OCI-LY7 (cell line): ENCODE measurements at regions not wholly inside any gene's neighbourhood (a gene's known extent, or its start where the extent isn't known, plus 50 kb on each side); places are given as distances from the start of the nearest gene placed in this dataset.
"Not testable (repeated sequence)": the region's sequence is repeated elsewhere in the genome, so short reads cannot be mapped to it uniquely, and the experiment has no call there.

Experiments used
- BruUV-seq: library from RNA; stranded (reverse); fragments of 400-500 nt; replicated peaks from 2 replicates; lab custom pipeline; 2021; lab: Mats Ljungman, UMichigan
- CTCF ChIA-PET: fragments of 300-600 bp; sonication (Branson Sonifier 250); formaldehyde crosslinking; loops from one replicate; lab custom pipeline; 2022; ENCODE audit warnings: antibody characterized with exemption; ENCODE audit not compliant: unreplicated experiment; lab: Charles Lee
- POLR2A ChIA-PET: fragments of 300-600 bp; sonication (Branson Sonifier 250); formaldehyde crosslinking; loops from one replicate; lab custom pipeline; 2022; ENCODE audit warnings: antibody characterized with exemption; lab: Charles Lee
- DNase-seq: peaks from one replicate; pipeline ENCODE4 v3.0.0-alpha.2; 2015; ENCODE audit warnings: low spot score
- H2AFZ ChIP-seq: fragments of 200-600 bp; sonication (generic), shearing (Covaris generic); 2 replicates; pipeline ENCODE4 v1.6.1; 2014; ENCODE audit warnings: mild to moderate bottlenecking, antibody characterized with exemption, low read length, moderate library complexity
- H3K27ac ChIP-seq: fragments of 200-600 bp; sonication (generic); 2 replicates; pipeline ENCODE4 v1.5.1; 2014; ENCODE audit warnings: mixed run types, low read depth, mild to moderate bottlenecking, moderate library complexity, low read length, inconsistent platforms; ENCODE audit not compliant: poor library complexity, severe bottlenecking
- H3K36me3 ChIP-seq: fragments of 200-600 bp; sonication (generic); 2 replicates; pipeline ENCODE4 v1.6.1; 2014; ENCODE audit warnings: mild to moderate bottlenecking, antibody characterized with exemption, low read length, moderate library complexity, mixed read lengths; ENCODE audit not compliant: insufficient read depth
- H3K4me1 ChIP-seq: fragments of 200-600 bp; sonication (generic); 2 replicates; pipeline ENCODE4 v1.5.1; 2014; ENCODE audit warnings: mild to moderate bottlenecking, low read length; ENCODE audit not compliant: insufficient read depth, poor library complexity, severe bottlenecking
- H3K4me2 ChIP-seq: fragments of 200-600 bp; sonication (generic); 2 replicates; pipeline ENCODE4 v1.6.1; 2014; ENCODE audit warnings: mild to moderate bottlenecking, low read length
- H3K4me3 ChIP-seq: fragments of 200-600 bp; sonication (generic); 2 replicates; pipeline ENCODE4 v1.5.1; 2014; ENCODE audit warnings: mild to moderate bottlenecking, low read depth, low read length; ENCODE audit not compliant: poor library complexity, severe bottlenecking
- H3K79me2 ChIP-seq: fragments of 200-600 bp; sonication (generic); 2 replicates; pipeline ENCODE4 v1.6.1; 2016; ENCODE audit warnings: low read depth, mild to moderate bottlenecking, low read length, moderate library complexity, mixed read lengths; ENCODE audit not compliant: insufficient read depth
- H3K9me2 ChIP-seq: fragments of 200-600 bp; sonication (generic); 2 replicates; pipeline ENCODE4 v1.6.1; 2016; ENCODE audit warnings: mild to moderate bottlenecking, low read length, mixed read lengths; ENCODE audit not compliant: insufficient read depth
- H3K9me3 ChIP-seq: fragments of 200-600 bp; sonication (generic); 2 replicates; pipeline ENCODE4 v1.6.1; 2014; ENCODE audit warnings: mild to moderate bottlenecking, mixed run types, low read length, mixed read lengths
- H4K20me1 ChIP-seq: fragments of 200-600 bp; sonication (generic); 2 replicates; pipeline ENCODE4 v1.6.1; 2014; ENCODE audit warnings: mild to moderate bottlenecking, antibody characterized with exemption, low read length, moderate library complexity, mixed read lengths; ENCODE audit not compliant: insufficient read depth
- CTCF ChIP-seq: fragments of 200-600 bp; sonication (generic); conservative IDR thresholded peaks from 2 replicates; pipeline ENCODE4 v1.5.1; 2014; ENCODE audit warnings: mild to moderate bottlenecking, antibody characterized with exemption, low read length, moderate library complexity, mixed read lengths
- EZH2phosphoT487 ChIP-seq: fragments of 200-600 bp; sonication (generic); IDR thresholded peaks from 2 replicates; pipeline ENCODE4 v1.6.1; 2018; ENCODE audit warnings: low read depth, borderline replicate concordance, mild to moderate bottlenecking, mixed run types, antibody characterized with exemption, low read length, moderate library complexity, mixed read lengths
- intact Hi-C: fragments of 100-400 bp; cut with micrococcal nuclease; formaldehyde crosslinking; loops from one replicate; pipeline ENCODE4 v1.10.0; 2022; ENCODE audit not compliant: unreplicated experiment

- intact Hi-C loops: no loop called here
- Histone ChIP-seq H3K9me2 (no peaks in the 10 kb centered on the region), H3K36me3 (no peaks in the 10 kb centered on the region), H3K4me1 (no peaks in the 10 kb centered on the region), H3K9me3 (no peaks in the 10 kb centered on the region), H2AFZ (no peak overlapping the region), H3K79me2 (no peaks in the 10 kb centered on the region), H3K4me2 (no peak overlapping the region), H3K27ac (no peak overlapping the region), H3K4me3 (no peak overlapping the region), H4K20me1 (no peaks in the 10 kb centered on the region)
- ChIA-PET CTCF (no interaction called here), POLR2A (no interaction called here)
- TF ChIP-seq EZH2phosphoT487: no peak
- no TSS peak for BruUV-seq
- no peak for DNase-seq
Measured at GRCh38 chr9:30628915-30629567, 1755.4 kb upstream of the ACO1 start.

- DNase-seq: no peak
- Histone ChIP-seq H2AFZ (no peak overlapping the region), H3K9me2 (no peaks in the 10 kb centered on the region), H3K4me3 (no peak overlapping the region), H3K79me2 (no peaks in the 10 kb centered on the region), H4K20me1 (no peaks in the 10 kb centered on the region), H3K4me1 (no peaks in the 10 kb centered on the region), H3K36me3 (no peaks in the 10 kb centered on the region), H3K27ac (no peak overlapping the region), H3K9me3 (no peaks in the 10 kb centered on the region), H3K4me2 (no peak overlapping the region)
- ChIA-PET CTCF (no interaction called here), POLR2A (no interaction called here)
- BruUV-seq: no TSS peak
- intact Hi-C loops: loop anchor here (10.0 kb wide), 1 partner anchor 174 kb away; no protein-coding TSS in a partner anchor
- TF ChIP-seq EZH2phosphoT487: no peak
- no peak for TF ChIP-seq CTCF
Measured at GRCh38 chr9:30630459-30630858, 1754.0 kb upstream of the ACO1 start.

- H2AFZ ChIP-seq, CTCF ChIA-PET, H3K36me3 ChIP-seq, intact Hi-C loops, BruUV-seq, H3K4me2 ChIP-seq, POLR2A ChIA-PET, H3K4me3 ChIP-seq, H4K20me1 ChIP-seq, H3K9me3 ChIP-seq, H3K27ac ChIP-seq, H3K4me1 ChIP-seq, H3K79me2 ChIP-seq, H3K9me2 ChIP-seq: not testable (repeated sequence)
- peak; percentile 8 for DNase-seq
Measured at GRCh38 chr9:30646639-30647038, 1737.8 kb upstream of the ACO1 start.
